Natural killer cell (primary cell): ENCODE measurements at regions not wholly inside any gene's neighbourhood (a gene's known extent, or its start where the extent isn't known, plus 50 kb on each side); places are given as distances from the start of the nearest gene placed in this dataset.

Experiments used
- ATAC-seq, 3 donors: fragments of 150-1000 bp in 2 of 3; fragments of 200-7000 bp in 1 of 3; cut with Tn5 transposase; 1 replicate in 1 of 3; 2 replicates in 2 of 3; pipeline ENCODE4 v1.10.0; 2021; ENCODE audit warnings: mild to moderate bottlenecking in 2 of 3, moderate library complexity in 2 of 3
- DNase-seq, 2 donors: peaks; one replicate each; pipeline versions ENCODE4 v3.0.0 to v3.0.0-alpha.2; 2013 to 2021; ENCODE audit warnings: mixed read lengths in 1 of 2
- H3K27ac ChIP-seq: one replicate; pipeline ENCODE4 v1.5.1; 2013; ENCODE audit warnings: mild to moderate bottlenecking, low read length
- H3K27me3 ChIP-seq: one replicate; pipeline ENCODE4 v1.6.1; 2013; ENCODE audit warnings: low read length; ENCODE audit not compliant: control insufficient read depth, insufficient read depth
- H3K36me3 ChIP-seq: one replicate; pipeline ENCODE4 v1.6.1; 2013; ENCODE audit warnings: low read length; ENCODE audit not compliant: control insufficient read depth, insufficient read depth
- H3K4me1 ChIP-seq: one replicate; pipeline ENCODE4 v1.6.1; 2013; ENCODE audit warnings: low read length; ENCODE audit not compliant: control insufficient read depth, insufficient read depth
- H3K4me3 ChIP-seq: one replicate; pipeline ENCODE4 v1.5.1; 2013; ENCODE audit warnings: low read length
- H3K9me3 ChIP-seq: one replicate; pipeline ENCODE4 v1.6.1; 2013; ENCODE audit warnings: low read length; ENCODE audit not compliant: control insufficient read depth, insufficient read depth
- H3K27ac Mint-ChIP-seq, 2 donors: one replicate each; pipeline ENCODE4 v1.8.0; 2022; ENCODE audit warnings: mild to moderate bottlenecking in 2 of 2, mixed read lengths in 2 of 2, moderate library complexity in 1 of 2
- H3K27me3 Mint-ChIP-seq, 2 donors: one replicate each; pipeline ENCODE4 v1.8.0; 2022; ENCODE audit warnings: low read depth in 2 of 2, mixed read lengths in 2 of 2
- H3K36me3 Mint-ChIP-seq: one replicate; pipeline ENCODE4 v1.8.0; 2022; ENCODE audit warnings: mixed read lengths
- H3K4me1 Mint-ChIP-seq, 2 donors: one replicate each; pipeline ENCODE4 v1.8.0; 2022; ENCODE audit warnings: mixed read lengths in 2 of 2
- H3K4me3 Mint-ChIP-seq: one replicate; pipeline ENCODE4 v1.8.0; 2022; ENCODE audit warnings: mild to moderate bottlenecking, moderate library complexity, mixed read lengths
- H3K9me3 Mint-ChIP-seq, 2 donors: one replicate each; pipeline ENCODE4 v1.8.0; 2022; ENCODE audit warnings: mixed read lengths in 2 of 2
- CTCF ChIP-seq: fragments of 200-600 bp; IDR thresholded peaks from one replicate; pipeline ENCODE4 v1.8.0; 2022; ENCODE audit warnings: antibody characterized with exemption
- WGBS: methylation state at CpG from one replicate; pipeline ENCODE4 v1.1.7; 2013; ENCODE audit warnings: missing lambda C conversion rate; ENCODE audit not compliant: insufficient coverage; 5-methylcytosine and 5-hydroxymethylcytosine counted together
- intact Hi-C: fragments of 100-400 bp; cut with micrococcal nuclease; formaldehyde crosslinking; loops from one replicate; pipeline ENCODE4 v1.14.2; 2022

- H3K4me3 Mint-ChIP-seq, result no peak overlapping the region
- no peak for TF ChIP-seq CTCF
- no peaks in the 10 kb centered on the region for H3K36me3 Mint-ChIP-seq
- 88% methylated on average over 1 of the region's 2 CpGs for WGBS
- no peaks in the 10 kb centered on the region for H3K36me3 ChIP-seq
- H3K27ac Mint-ChIP-seq, result no peak overlapping the region
- no peak overlapping the region for H3K4me3 ChIP-seq
- no peak overlapping the region for H3K27ac ChIP-seq
- peaks cover 5% of the 10 kb centered on the region for H3K9me3 ChIP-seq
- no peaks in the 10 kb centered on the region for H3K27me3 Mint-ChIP-seq
- peaks cover 0 to 9% of the 10 kb centered on the region in 2 donors for H3K9me3 Mint-ChIP-seq
- H3K27me3 ChIP-seq, result no peaks in the 10 kb centered on the region
- intact Hi-C loops, result no loop called here
- no peaks in the 10 kb centered on the region for H3K4me1 Mint-ChIP-seq
- H3K4me1 ChIP-seq, result no peaks in the 10 kb centered on the region
- no peak for ATAC-seq
- no peak for DNase-seq
These were observed 589.4 kb downstream of the SI start for GRCh38 chr3:164488893-164489292.

- TF ChIP-seq CTCF, result no peak
- H3K27me3 Mint-ChIP-seq, result no peaks in the 10 kb centered on the region
- H3K27me3 ChIP-seq, result no peaks in the 10 kb centered on the region
- peaks cover 10 to 19% of the 10 kb centered on the region in 2 donors for H3K9me3 Mint-ChIP-seq
- ATAC-seq (no peak), DNase-seq (no peak)
- no peaks in the 10 kb centered on the region for H3K36me3 ChIP-seq
- intact Hi-C loops, result no loop called here
- no peak overlapping the region for H3K4me3 Mint-ChIP-seq
- peaks cover 5% of the 10 kb centered on the region for H3K9me3 ChIP-seq
- no peaks in the 10 kb centered on the region for H3K4me1 Mint-ChIP-seq
- 100% methylated on average over 1 of the region's 3 CpGs for WGBS
- no peaks in the 10 kb centered on the region for H3K36me3 Mint-ChIP-seq
- H3K4me3 ChIP-seq, result no peak overlapping the region
- no peak overlapping the region for H3K27ac Mint-ChIP-seq
- no peaks in the 10 kb centered on the region for H3K4me1 ChIP-seq
- H3K27ac ChIP-seq, result no peak overlapping the region
These were observed 592.1 kb downstream of the SI start for GRCh38 chr3:164486150-164486549.

GRCh38 chr3:164479978-164480377 lies 598.3 kb downstream of the SI start:
- DNase-seq (no peak), ATAC-seq (no peak)
- Mint-ChIP-seq H3K4me1 (no peaks in the 10 kb centered on the region), H3K36me3 (no peaks in the 10 kb centered on the region), H3K27ac (no peak overlapping the region), H3K4me3 (no peak overlapping the region), H3K27me3 (no peaks in the 10 kb centered on the region), H3K9me3 (peaks cover 16 to 27% of the 10 kb centered on the region in 2 donors)
- TF ChIP-seq CTCF, result no peak
- no peak overlapping the region for H3K4me3 ChIP-seq
- intact Hi-C loops, result no loop called here
- no peaks in the 10 kb centered on the region for H3K27me3 ChIP-seq
- no CpG with 5 or more reads among the region's 1 CpG for WGBS
- H3K36me3 ChIP-seq, result no peaks in the 10 kb centered on the region
- H3K4me1 ChIP-seq, result no peaks in the 10 kb centered on the region
- peaks cover 20% of the 10 kb centered on the region for H3K9me3 ChIP-seq
- H3K27ac ChIP-seq, result no peak overlapping the region

- no peaks in the 10 kb centered on the region for H3K27me3 Mint-ChIP-seq
- peaks cover 20% of the 10 kb centered on the region for H3K9me3 ChIP-seq
- DNase-seq (no peak), ATAC-seq (no peak)
- H3K9me3 Mint-ChIP-seq, result peaks cover 16 to 30% of the 10 kb centered on the region in 2 donors
- H3K27me3 ChIP-seq, result no peaks in the 10 kb centered on the region
- H3K36me3 ChIP-seq, result no peaks in the 10 kb centered on the region
- no peak overlapping the region for H3K4me3 ChIP-seq
- H3K36me3 Mint-ChIP-seq, result no peaks in the 10 kb centered on the region
- no peak overlapping the region for H3K4me3 Mint-ChIP-seq
- no peaks in the 10 kb centered on the region for H3K4me1 ChIP-seq
- 71% methylated on average over 1 of the region's 1 CpG for WGBS
- intact Hi-C loops, result no loop called here
- TF ChIP-seq CTCF, result no peak
- no peaks in the 10 kb centered on the region for H3K4me1 Mint-ChIP-seq
- no peak overlapping the region for H3K27ac Mint-ChIP-seq
- no peak overlapping the region for H3K27ac ChIP-seq
These were observed 598.9 kb downstream of the SI start for GRCh38 chr3:164479406-164479805.
